ENCODE measurements at regions not wholly inside any gene's neighbourhood (a gene's known extent, or its start where the extent isn't known, plus 50 kb on each side); places are given as distances from the start of the nearest gene placed in this dataset.
"Not testable (repeated sequence)": the region's sequence is repeated elsewhere in the genome, so short reads cannot be mapped to it uniquely, and the experiment has no call there.

DNA sequence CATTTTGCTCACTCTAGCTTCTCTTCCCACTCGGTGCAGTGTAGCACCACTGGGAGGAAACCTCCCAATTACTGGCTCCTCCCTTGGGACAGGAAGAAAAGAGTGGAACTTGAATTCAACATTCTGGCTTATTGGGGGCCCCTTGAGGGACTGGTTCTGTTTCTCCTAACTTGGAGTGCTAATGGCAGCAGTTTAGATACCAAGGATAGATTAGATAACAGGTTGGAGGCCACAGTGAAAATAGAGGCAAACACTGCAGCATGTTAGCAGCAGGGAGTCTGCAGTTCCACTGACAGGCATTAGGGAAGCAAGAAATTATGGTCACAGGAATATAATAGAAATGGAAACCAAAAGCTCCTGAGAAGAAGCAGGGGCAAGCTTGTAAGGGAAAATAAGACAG, 322.0 kb downstream of the ABCC12 start:
- no peak overlapping the region for H3K4me3 ChIP-seq (ENCODE audit: low read depth, low read length)
- TF ChIP-seq, protein P1, sequence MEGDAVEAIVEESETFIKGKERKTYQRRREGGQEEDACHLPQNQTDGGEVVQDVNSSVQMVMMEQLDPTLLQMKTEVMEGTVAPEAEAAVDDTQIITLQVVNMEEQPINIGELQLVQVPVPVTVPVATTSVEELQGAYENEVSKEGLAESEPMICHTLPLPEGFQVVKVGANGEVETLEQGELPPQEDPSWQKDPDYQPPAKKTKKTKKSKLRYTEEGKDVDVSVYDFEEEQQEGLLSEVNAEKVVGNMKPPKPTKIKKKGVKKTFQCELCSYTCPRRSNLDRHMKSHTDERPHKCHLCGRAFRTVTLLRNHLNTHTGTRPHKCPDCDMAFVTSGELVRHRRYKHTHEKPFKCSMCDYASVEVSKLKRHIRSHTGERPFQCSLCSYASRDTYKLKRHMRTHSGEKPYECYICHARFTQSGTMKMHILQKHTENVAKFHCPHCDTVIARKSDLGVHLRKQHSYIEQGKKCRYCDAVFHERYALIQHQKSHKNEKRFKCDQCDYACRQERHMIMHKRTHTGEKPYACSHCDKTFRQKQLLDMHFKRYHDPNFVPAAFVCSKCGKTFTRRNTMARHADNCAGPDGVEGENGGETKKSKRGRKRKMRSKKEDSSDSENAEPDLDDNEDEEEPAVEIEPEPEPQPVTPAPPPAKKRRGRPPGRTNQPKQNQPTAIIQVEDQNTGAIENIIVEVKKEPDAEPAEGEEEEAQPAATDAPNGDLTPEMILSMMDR (IDR thresholded peaks at IDR 0.05; ENCODE audit: low read depth, low read length) = no peak

DNA sequence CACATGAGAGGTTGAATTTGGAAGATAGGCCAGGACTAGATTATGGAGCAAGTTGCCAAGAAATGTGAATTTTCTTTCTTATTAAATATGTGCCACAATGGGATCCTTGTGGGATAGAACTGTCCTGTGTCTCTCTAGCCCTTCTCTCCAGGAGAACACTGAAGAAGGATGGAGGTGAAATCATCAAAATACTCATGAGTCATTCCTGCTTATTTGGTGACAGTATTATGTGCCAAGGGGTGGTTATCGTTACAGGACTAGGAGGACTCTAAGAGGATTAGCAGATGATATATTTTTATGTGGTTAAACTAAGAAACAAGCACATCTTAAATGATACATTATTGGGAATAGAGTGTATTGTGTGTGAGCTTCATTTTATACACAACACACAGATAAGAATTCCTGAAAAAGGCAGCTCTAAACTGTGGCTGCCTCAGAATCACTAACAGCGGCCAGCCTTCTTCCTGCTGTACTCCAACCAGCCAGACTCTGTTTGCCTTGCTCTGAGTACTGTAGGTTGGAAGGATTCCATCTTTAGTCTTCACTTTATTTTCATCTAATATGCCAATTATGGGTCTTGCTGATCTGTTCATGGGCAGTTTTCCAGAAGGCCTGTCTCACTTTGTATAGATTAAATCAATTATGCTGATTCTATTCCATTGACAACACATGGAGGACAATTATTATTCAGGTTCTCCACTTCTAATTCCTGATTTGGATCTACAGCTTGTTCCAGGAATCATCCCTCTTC, 325.8 kb downstream of the ABCC12 start:
- no peak overlapping the region for H3K4me3 ChIP-seq (ENCODE audit: low read depth, low read length)
- TF ChIP-seq, protein P1 (IDR thresholded peaks at IDR 0.05; ENCODE audit: low read depth, low read length) = no peak

DNA sequence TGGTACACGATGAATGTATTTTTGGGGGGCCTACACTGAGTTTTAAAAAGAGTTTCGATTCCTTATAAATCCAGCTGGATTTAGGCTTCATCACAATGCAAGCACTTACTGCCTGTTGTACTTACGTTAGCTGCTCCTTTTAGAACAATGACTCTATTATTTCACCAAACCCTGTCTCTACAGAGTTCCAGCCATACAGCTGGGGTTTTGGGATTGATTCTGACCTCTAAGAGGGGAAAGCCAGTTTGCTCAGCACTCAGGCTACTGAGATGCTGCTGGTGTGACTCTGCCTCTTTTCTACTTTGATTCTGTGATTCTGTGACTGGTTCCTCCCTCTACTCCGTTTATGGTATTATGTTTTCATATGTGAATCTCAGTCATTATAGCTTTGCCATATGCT, 329.7 kb downstream of the ABCC12 start:
- TF ChIP-seq, protein P1 (IDR thresholded peaks at IDR 0.05; ENCODE audit: low read depth, low read length) = no peak
- no peak overlapping the region for H3K4me3 ChIP-seq (ENCODE audit: low read depth, low read length)

DNA sequence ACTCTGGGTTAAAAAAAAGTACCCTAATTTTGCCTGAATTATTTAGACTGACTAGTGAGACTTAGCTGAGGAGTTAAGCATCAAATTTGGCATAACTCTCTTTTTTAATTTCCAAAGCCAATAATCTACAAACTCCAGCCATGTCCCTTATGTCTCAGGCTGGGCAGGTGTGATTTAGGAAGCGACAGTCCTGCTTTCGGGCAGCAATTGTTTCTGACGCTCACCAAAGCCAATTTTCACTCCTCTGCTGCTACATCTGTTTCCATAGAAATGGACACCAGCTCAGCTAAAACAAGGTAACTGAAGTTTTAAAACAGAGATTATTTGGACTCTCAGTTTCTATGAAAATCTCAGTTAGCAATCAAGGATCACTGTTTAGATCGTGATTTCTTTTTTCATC, 338.7 kb downstream of the ABCC12 start:
- TF ChIP-seq, protein P1 (IDR thresholded peaks at IDR 0.05; ENCODE audit: low read depth, low read length) = no peak

DNA sequence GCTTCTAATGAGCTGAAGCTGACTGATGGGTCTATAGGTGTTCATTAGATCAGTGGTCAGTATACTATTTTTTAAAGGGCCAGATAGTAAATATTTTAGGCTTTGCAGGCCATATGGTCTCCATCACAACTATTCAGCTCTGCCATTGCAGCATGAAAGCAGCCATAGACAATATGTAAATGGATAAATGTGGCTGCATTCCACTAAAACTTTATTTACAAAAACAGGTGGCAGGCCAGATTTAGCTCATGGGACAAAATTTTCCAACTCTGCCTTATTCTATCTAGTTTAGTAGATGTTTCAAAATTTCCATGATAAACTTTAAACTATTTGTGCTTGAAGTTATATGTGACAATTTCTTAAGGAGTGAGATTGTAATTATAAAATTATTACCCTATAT, 339.3 kb downstream of the ABCC12 start:
- TF ChIP-seq, protein P1 (IDR thresholded peaks at IDR 0.05; ENCODE audit: low read depth, low read length) = no peak
- no peak overlapping the region for H3K4me3 ChIP-seq (ENCODE audit: low read depth, low read length)

More for the DNA sequence above, 338.7 kb downstream of the ABCC12 start:
- no peak overlapping the region for H3K4me3 ChIP-seq (ENCODE audit: low read depth, low read length)

DNA sequence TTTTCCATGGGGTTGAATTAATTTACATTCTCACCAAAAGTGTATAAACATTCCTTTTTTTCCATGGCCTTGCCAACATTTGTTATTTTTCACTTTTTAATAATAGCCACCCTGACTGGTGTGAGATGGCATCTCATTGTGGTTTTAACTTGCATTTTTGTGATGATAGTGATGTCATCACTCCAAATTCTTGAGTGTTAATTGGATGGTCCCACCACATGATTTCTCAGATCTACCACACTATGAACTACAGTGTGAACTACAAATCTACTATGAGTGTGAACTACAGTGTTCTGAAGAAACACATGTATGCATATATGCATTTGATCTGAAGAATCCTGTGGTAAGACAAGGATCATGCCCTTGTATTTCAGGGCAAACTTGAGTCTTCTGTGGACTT, 340.1 kb downstream of the ABCC12 start:
- TF ChIP-seq, protein P1 (IDR thresholded peaks at IDR 0.05; ENCODE audit: low read depth, low read length) = no peak
- H3K4me3 ChIP-seq (ENCODE audit: low read depth, low read length) = no peak overlapping the region

DNA sequence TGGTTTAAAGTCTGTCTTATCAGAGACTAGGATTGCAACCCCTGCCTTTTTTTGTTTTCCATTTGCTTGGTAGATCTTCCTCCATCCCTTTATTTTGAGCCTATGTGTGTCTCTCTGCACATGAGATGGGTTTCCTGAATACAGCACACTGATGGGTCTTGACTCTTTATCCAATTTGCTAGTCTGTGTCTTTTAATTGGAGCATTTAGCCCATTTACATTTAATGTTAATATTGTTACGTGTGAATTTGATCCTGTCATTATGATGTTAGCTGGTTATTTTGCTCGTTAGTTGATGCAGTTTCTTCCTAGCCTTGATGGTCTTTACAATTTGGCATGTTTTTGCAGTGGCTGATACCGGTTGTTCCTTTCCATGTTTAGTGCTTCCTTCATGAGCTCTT, 344.0 kb downstream of the ABCC12 start:
- H3K4me3 ChIP-seq (ENCODE audit: low read depth, low read length) = not testable (repeated sequence)
